ENCODE measurements at regions not wholly inside any gene's neighbourhood (a gene's known extent, or its start where the extent isn't known, plus 50 kb on each side); places are given as distances from the start of the nearest gene placed in this dataset.
"Not testable (repeated sequence)": the region's sequence is repeated elsewhere in the genome, so short reads cannot be mapped to it uniquely, and the experiment has no call there.

DNA sequence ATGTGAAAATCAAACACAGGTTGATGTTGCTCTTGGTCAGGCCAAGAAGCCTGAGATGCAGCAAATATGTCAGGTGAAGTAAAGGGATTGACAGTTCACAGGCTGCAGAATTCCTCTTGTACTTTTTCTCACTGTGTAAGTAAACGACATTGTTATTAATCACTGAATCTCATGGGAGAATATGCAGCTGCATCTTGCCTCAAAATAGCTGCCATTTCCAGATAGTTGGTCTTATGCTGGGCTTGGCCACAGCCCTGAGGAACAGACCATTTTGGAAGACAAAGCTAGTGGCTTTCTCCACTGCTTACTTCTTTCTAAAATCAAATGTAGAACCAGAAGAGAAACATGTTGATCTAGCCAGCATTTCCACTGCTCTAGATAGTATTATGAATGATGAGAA lies 403.4 kb upstream of the NR3C2 start:
- DNase-seq (ENCODE audit: low read depth), result no peak
- no peak overlapping the region for H3K4me3 ChIP-seq (ENCODE audit: low read depth, low read length)
- TF ChIP-seq, protein P1, sequence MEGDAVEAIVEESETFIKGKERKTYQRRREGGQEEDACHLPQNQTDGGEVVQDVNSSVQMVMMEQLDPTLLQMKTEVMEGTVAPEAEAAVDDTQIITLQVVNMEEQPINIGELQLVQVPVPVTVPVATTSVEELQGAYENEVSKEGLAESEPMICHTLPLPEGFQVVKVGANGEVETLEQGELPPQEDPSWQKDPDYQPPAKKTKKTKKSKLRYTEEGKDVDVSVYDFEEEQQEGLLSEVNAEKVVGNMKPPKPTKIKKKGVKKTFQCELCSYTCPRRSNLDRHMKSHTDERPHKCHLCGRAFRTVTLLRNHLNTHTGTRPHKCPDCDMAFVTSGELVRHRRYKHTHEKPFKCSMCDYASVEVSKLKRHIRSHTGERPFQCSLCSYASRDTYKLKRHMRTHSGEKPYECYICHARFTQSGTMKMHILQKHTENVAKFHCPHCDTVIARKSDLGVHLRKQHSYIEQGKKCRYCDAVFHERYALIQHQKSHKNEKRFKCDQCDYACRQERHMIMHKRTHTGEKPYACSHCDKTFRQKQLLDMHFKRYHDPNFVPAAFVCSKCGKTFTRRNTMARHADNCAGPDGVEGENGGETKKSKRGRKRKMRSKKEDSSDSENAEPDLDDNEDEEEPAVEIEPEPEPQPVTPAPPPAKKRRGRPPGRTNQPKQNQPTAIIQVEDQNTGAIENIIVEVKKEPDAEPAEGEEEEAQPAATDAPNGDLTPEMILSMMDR (IDR thresholded peaks at IDR 0.05; ENCODE audit: low read depth, low read length, missing control alignments), result no peak

DNA sequence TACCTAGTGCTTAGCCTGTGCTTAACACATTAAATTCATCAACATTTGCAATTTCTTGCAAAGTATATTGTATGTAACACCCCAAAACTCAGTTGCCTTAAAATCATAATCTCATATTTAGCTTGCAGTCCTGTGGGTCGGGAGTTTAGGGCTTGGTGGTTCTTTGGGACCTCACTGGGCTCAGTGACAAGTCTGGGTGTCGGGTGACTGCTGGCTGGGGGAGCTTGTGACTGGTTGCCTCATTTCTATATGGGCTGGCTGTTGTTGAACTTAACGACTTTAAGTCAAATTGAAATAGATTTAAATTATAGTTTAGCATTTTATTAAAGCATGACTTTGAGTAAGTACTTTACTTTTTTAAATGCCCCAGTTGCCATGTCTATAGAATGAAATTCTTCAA lies 401.4 kb upstream of the NR3C2 start:
- DNase-seq (ENCODE audit: low read depth), result no peak
- H3K4me3 ChIP-seq (ENCODE audit: low read depth, low read length), result no peak overlapping the region
- TF ChIP-seq, protein P1 (IDR thresholded peaks at IDR 0.05; ENCODE audit: low read depth, low read length, missing control alignments), result no peak

DNA sequence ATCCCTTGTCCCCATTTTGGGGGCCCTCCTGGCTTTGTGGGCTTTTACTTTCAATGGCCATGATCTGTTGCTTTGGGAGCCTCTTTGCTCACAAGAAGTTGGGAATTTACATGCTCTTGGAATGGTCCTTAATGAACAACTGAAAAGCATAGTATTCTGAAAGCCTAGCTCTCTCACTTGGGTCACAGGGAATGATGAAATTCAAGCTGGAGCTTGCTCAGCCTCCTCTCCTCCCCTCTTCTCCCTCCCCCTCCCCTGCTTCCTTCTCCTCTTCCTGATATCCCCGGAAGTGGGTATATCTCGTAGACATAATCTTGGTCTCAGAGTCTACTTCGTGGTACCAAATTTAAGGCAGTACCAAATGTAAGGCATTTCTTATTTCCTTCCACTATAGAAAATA lies 400.6 kb upstream of the NR3C2 start:
- TF ChIP-seq, protein P1 (IDR thresholded peaks at IDR 0.05; ENCODE audit: low read depth, low read length, missing control alignments), result no peak
- DNase-seq (ENCODE audit: low read depth), result no peak
- H3K4me3 ChIP-seq (ENCODE audit: low read depth, low read length), result no peak overlapping the region

DNA sequence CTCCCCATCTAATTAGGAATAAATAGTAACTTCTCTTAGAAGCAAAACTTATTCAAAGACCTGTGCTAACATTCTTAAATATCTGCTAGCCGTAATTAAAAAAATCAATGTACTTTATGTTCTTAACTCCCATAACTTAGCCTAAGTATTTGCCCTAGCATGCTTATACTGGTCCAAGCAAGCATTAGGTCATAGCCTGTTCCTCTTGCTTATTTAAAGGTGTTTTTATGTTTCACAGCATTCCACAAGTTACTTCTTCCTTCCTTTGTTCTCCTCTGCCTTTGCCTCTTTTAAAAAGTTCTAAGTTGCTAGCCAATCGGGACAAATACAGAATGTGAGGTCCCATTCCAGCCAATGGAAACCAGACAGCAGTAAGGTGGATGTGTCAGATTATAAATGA lies 395.4 kb upstream of the NR3C2 start:
- not testable (repeated sequence) for H3K4me3 ChIP-seq (ENCODE audit: low read depth, low read length); DNase-seq (ENCODE audit: low read depth)

DNA sequence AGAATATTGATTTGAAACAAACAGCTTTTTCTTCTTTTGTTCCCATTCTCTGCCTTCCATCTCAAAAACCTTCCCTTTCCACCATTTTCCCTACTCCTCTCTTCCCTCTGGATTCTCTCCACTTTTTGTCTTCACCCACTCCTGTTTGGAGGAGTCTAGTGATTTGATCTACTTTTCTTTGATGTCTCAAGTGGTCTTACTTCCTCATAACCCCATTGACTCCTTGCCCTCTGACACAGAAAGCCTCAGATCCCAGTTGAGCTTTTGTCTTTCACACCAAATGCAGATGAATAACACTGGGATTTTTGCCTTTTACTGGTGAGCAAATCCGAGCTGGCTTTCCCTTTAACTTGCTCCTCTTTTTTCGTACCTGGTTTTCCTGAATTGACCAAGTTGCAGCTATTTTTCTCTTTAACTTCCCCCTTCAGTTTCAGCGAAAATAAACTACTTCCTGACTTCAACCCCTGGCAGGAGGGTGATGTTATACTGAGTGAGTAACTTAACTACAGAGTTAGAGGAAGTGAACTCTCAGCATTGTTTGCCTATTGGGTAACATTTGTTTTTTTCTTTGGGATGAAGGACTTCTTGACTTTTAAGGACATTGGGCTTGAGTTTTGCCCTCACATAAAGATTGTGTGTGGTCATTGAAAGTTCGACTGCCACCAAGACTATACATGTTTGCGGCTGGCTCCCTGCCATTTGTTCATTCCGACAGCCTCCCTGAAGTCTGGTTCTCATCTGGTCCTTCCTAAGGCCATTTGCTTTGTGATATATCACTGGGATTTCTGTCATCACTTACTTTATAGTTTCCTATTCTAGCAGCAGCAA lies 392.8 kb upstream of the NR3C2 start:
- peak; percentile 4 for DNase-seq (ENCODE audit: low read depth)
- H3K4me3 ChIP-seq (ENCODE audit: low read depth, low read length), result no peak overlapping the region
- TF ChIP-seq, protein P1 (IDR thresholded peaks at IDR 0.05; ENCODE audit: low read depth, low read length, missing control alignments), result no peak

DNA sequence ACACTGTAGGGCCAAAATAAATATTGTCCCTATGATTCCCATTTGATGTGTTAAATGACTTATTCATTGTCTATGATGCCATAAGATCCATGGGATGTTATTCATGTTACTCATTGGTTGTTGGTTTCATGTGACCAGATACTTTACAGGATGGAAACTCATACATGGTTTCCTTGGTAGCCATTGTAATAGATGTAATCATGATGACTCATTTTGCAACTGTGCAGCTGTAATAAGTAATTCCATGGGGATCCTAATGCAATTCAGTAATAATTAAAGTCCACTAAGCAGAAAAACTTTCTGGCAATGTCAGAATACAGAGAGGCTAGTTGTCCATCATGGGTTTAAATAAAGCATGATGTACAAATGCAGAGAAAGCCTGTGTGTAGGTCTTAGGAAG lies 389.7 kb upstream of the NR3C2 start:
- no peak overlapping the region for H3K4me3 ChIP-seq (ENCODE audit: low read depth, low read length)
- DNase-seq (ENCODE audit: low read depth), result no peak
- TF ChIP-seq, protein P1 (IDR thresholded peaks at IDR 0.05; ENCODE audit: low read depth, low read length, missing control alignments), result no peak

DNA sequence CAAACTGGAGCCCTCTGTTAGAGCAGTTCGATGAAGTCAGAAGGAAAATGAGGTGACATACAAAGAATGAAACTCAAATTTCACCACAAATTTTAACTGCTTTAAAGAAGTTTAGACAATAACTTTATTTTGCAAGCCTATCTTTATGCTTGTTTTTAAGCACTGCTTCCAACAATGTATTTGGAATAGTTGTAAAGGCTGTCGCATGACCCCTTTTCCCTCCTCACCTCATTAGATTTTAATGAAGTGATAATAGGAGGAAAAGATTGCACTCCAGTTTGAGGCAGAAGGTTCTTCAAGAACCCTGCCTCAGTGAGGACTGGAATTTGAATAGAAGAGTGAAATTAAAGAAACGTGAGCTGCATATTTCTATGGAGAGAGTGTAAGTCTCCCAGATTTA lies 386.1 kb upstream of the NR3C2 start:
- TF ChIP-seq, protein P1 (IDR thresholded peaks at IDR 0.05; ENCODE audit: low read depth, low read length, missing control alignments), result no peak
- no peak overlapping the region for H3K4me3 ChIP-seq (ENCODE audit: low read depth, low read length)
- no peak for DNase-seq (ENCODE audit: low read depth)
